ENCODE measurements at regions not wholly inside any gene's neighbourhood (a gene's known extent, or its start where the extent isn't known, plus 50 kb on each side); places are given as distances from the start of the nearest gene placed in this dataset.

GRCh38 chr9:28651050-28651722, 1077.9 kb upstream of the C9orf72 start:
- TF ChIP-seq POLR2AphosphoS5 (IDR thresholded peaks at IDR 0.05; ENCODE audit: low read depth, low read length) (no peak), POLR2A (IDR thresholded peaks at IDR 0.05; ENCODE audit: control extremely low read depth in 1 of 2, low read depth in 2 of 2, low read length in 2 of 2) (no peak)
- TF ChIP-seq, protein P1, sequence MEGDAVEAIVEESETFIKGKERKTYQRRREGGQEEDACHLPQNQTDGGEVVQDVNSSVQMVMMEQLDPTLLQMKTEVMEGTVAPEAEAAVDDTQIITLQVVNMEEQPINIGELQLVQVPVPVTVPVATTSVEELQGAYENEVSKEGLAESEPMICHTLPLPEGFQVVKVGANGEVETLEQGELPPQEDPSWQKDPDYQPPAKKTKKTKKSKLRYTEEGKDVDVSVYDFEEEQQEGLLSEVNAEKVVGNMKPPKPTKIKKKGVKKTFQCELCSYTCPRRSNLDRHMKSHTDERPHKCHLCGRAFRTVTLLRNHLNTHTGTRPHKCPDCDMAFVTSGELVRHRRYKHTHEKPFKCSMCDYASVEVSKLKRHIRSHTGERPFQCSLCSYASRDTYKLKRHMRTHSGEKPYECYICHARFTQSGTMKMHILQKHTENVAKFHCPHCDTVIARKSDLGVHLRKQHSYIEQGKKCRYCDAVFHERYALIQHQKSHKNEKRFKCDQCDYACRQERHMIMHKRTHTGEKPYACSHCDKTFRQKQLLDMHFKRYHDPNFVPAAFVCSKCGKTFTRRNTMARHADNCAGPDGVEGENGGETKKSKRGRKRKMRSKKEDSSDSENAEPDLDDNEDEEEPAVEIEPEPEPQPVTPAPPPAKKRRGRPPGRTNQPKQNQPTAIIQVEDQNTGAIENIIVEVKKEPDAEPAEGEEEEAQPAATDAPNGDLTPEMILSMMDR (IDR thresholded peaks at IDR 0.05; ENCODE audit: control extremely low read depth in 1 of 3, insufficient read depth in 1 of 3, low read depth in 1 of 3, low read length in 3 of 3): no peak
